ENCODE measurements at regions not wholly inside any gene's neighbourhood (a gene's known extent, or its start where the extent isn't known, plus 50 kb on each side); places are given as distances from the start of the nearest gene placed in this dataset.
"Not testable (repeated sequence)": the region's sequence is repeated elsewhere in the genome, so short reads cannot be mapped to it uniquely, and the experiment has no call there.

DNA sequence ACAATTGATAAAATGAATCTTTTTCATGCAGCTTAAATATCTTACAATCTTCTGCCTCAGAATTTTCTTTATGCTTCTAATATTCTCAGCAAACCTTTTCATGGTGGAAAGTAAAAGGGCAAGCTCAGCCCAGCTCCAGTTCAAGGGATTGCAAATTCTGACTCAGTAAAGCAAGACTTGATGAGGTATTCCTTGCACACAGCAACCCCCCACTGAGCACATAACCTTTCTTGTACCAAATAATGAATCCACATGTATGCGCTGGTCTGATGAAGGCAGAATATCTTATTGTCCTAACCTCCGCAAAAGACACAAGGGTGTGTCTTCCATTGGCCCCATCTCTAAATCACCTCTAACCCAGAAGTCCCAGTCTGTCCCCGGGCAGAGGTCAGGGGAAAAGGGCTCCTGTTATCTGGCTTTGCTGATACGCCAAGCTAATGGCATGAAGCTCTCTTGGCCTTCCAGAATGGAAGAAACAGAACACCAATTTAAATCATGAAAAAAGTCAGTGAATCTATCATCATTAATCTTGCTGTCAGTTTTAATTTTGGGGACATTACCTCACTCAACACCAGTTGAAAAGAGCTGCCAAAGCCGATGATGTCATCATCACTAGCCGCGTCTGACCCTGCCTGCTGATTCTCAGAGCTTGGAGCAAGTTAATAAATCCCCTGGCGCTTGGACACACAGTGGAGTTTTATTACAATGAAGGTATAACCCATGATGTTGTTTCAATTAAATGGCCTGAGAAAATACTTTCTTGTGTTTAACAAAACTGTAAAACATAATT is 592.5 kb upstream of the CLINT1 start:
- Histone ChIP-seq H4K20me1 (ENCODE audit: insufficient read depth, poor library complexity, severe bottlenecking) (no peaks in the 10 kb centered on the region), H3K27ac (no peak overlapping the region), H3K79me2 (no peaks in the 10 kb centered on the region), H3K27me3 (no peaks in the 10 kb centered on the region), H3K4me3 (no peak overlapping the region), H3K9me2 (replicated peaks; ENCODE audit: insufficient read depth) (no peaks in the 10 kb centered on the region), H3K36me3 (replicated peaks; ENCODE audit: insufficient read depth, low read depth) (no peaks in the 10 kb centered on the region), H3K4me2 (no peak overlapping the region), H2AFZ (no peak overlapping the region), H3K9me3 (ENCODE audit: low read depth) (no peaks in the 10 kb centered on the region), H3K4me1 (ENCODE audit: insufficient read depth) (no peaks in the 10 kb centered on the region)
- TF ChIP-seq EZH2 (IDR thresholded peaks at IDR 0.05; ENCODE audit: borderline replicate concordance) (no peak), EZH2phosphoT487 (IDR thresholded peaks at IDR 0.05; ENCODE audit: low read depth, severe bottlenecking, unreplicated experiment) (no peak)
- TF ChIP-seq, protein P1, sequence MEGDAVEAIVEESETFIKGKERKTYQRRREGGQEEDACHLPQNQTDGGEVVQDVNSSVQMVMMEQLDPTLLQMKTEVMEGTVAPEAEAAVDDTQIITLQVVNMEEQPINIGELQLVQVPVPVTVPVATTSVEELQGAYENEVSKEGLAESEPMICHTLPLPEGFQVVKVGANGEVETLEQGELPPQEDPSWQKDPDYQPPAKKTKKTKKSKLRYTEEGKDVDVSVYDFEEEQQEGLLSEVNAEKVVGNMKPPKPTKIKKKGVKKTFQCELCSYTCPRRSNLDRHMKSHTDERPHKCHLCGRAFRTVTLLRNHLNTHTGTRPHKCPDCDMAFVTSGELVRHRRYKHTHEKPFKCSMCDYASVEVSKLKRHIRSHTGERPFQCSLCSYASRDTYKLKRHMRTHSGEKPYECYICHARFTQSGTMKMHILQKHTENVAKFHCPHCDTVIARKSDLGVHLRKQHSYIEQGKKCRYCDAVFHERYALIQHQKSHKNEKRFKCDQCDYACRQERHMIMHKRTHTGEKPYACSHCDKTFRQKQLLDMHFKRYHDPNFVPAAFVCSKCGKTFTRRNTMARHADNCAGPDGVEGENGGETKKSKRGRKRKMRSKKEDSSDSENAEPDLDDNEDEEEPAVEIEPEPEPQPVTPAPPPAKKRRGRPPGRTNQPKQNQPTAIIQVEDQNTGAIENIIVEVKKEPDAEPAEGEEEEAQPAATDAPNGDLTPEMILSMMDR (IDR thresholded peaks at IDR 0.05; ENCODE audit: poor library complexity): no peak
- DNase-seq (ENCODE audit: low spot score): peak; percentile 23
- WGBS (ENCODE audit: low lambda C conversion rate, missing lambda C conversion rate): 65% methylated on average over 8 of the region's 8 CpGs

DNA sequence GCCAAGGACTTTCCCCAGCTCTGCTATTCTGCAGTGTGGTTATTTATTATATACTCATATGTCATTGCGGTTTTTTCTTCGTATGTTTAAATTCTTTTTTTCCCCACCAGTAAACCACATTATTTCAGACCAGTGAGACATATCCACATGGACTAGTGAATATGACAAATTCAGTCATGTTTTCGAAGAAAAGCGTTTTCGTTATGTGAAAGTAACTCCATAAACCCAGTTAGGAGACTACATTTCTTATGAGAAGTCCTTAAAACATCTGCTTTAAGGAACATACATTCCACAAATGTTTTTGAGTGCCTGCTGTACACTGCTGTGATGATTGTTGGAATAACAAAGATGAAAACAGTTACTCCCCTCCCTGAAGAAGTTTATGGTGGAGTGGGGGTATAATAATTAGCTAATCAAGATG is 591.8 kb upstream of the CLINT1 start:
- Histone ChIP-seq H3K79me2 (no peaks in the 10 kb centered on the region), H2AFZ (no peak overlapping the region), H3K27me3 (no peaks in the 10 kb centered on the region), H3K9me2 (replicated peaks; ENCODE audit: insufficient read depth) (no peaks in the 10 kb centered on the region), H3K36me3 (replicated peaks; ENCODE audit: insufficient read depth, low read depth) (no peaks in the 10 kb centered on the region), H3K27ac (no peak overlapping the region), H4K20me1 (ENCODE audit: insufficient read depth, poor library complexity, severe bottlenecking) (no peaks in the 10 kb centered on the region), H3K4me2 (no peak overlapping the region), H3K9me3 (ENCODE audit: low read depth) (no peaks in the 10 kb centered on the region), H3K4me1 (ENCODE audit: insufficient read depth) (no peaks in the 10 kb centered on the region), H3K4me3 (no peak overlapping the region)
- WGBS (ENCODE audit: low lambda C conversion rate, missing lambda C conversion rate): 77% methylated on average over 5 of the region's 5 CpGs
- DNase-seq (ENCODE audit: low spot score): no peak
- no peak for TF ChIP-seq EZH2 (IDR thresholded peaks at IDR 0.05; ENCODE audit: borderline replicate concordance)
- TF ChIP-seq, protein P1 (IDR thresholded peaks at IDR 0.05; ENCODE audit: poor library complexity): no peak
- TF ChIP-seq EZH2phosphoT487 (IDR thresholded peaks at IDR 0.05; ENCODE audit: low read depth, severe bottlenecking, unreplicated experiment): no peak

DNA sequence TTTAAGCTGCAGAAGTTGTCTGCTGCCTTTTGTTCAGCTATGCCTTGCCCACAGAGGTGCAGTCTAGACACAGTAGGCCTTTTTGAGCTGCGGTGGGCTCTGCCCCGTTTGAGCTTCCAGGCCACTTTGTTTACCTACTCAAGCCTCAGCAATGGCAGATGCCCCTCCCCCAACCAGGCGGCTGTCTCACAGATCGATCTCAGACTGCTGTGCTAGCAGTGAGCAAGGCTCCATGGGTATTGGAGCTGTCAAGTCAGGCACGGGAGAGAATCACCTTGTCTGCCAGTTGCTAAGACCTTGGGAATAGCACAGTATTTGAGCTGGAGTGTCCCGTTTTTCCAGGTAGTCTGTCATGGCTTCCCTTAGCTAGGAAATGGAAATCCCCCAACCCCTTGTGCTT is 587.8 kb upstream of the CLINT1 start:
- not testable (repeated sequence) for DNase-seq (ENCODE audit: low spot score); H3K79me2 ChIP-seq; H3K4me2 ChIP-seq; H3K4me3 ChIP-seq; H3K9me3 ChIP-seq (ENCODE audit: low read depth); H4K20me1 ChIP-seq (ENCODE audit: insufficient read depth, poor library complexity, severe bottlenecking); H3K4me1 ChIP-seq (ENCODE audit: insufficient read depth); H3K36me3 ChIP-seq (replicated peaks; ENCODE audit: insufficient read depth, low read depth); H3K27ac ChIP-seq; H2AFZ ChIP-seq; H3K9me2 ChIP-seq (replicated peaks; ENCODE audit: insufficient read depth); H3K27me3 ChIP-seq
- WGBS (ENCODE audit: low lambda C conversion rate, missing lambda C conversion rate): 56% methylated on average over 6 of the region's 6 CpGs

DNA sequence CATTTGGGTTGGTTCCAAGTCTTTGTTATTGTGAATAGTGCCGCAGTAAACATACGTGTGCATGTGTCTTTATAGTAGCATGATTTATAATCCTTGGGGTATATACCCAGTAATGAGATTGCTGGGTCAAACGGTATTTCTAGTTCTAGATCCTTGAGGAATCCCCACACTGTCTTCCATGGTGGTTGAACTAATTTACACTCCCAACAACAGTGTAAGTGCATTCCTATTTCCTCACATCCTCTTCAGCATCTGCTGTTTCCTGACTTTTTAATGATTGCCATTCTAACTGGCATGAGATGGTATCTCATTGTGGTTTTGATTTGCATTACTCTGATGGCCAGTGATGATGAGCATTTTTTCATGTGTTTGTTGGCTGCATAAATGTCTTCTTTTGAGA is 580.3 kb upstream of the CLINT1 start:
- not testable (repeated sequence) for H3K9me3 ChIP-seq (ENCODE audit: low read depth); H2AFZ ChIP-seq; H3K27ac ChIP-seq; H3K36me3 ChIP-seq (replicated peaks; ENCODE audit: insufficient read depth, low read depth); H3K27me3 ChIP-seq; H3K9me2 ChIP-seq (replicated peaks; ENCODE audit: insufficient read depth); H4K20me1 ChIP-seq (ENCODE audit: insufficient read depth, poor library complexity, severe bottlenecking); H3K4me1 ChIP-seq (ENCODE audit: insufficient read depth); H3K4me2 ChIP-seq; H3K4me3 ChIP-seq; DNase-seq (ENCODE audit: low spot score); H3K79me2 ChIP-seq
- WGBS (ENCODE audit: low lambda C conversion rate, missing lambda C conversion rate): 93% methylated on average over 3 of the region's 3 CpGs
